Left kidney (tissue), 1 donor: ENCODE measurements at regions not wholly inside any gene's neighbourhood (a gene's known extent, or its start where the extent isn't known, plus 50 kb on each side); places are given as distances from the start of the nearest gene placed in this dataset.
"Not testable (repeated sequence)": the region's sequence is repeated elsewhere in the genome, so short reads cannot be mapped to it uniquely, and the experiment has no call there.

Experiments
- DNase-seq: peaks from one replicate; pipeline ENCODE4 v3.0.0-alpha.2; 2013

- not testable (repeated sequence) for DNase-seq
These were observed 68.5 kb upstream of the GPC4 start for GRCh38 chrX:133483771-133484170.

GRCh38 chrX:133482056-133482952 lies 67.0 kb upstream of the GPC4 start:
- no peak for DNase-seq

- DNase-seq = no peak
These were observed 62.7 kb upstream of the GPC4 start for GRCh38 chrX:133477986-133478385.

GRCh38 chrX:133475953-133476352 lies 60.7 kb upstream of the GPC4 start:
- no peak for DNase-seq

DNA sequence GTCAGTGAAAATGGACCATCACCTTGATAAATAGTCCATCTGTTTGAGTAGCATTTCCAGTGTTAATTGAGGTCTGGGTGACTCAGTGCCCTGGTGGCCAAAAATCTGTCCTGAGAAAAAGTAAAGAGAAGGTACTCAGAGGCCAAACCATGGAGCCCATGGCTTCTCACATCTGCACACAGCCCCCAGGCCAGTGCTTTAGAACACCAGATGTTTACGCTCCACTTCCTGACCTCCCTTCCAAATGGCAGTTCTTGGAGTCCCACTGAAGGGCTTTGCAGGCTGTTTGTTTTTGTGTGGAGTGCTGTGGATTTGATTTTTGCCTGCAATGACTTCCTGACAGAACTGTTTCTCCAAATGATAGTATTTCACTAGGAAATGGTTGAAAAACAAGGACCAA lies 60.2 kb upstream of the GPC4 start:
- DNase-seq = peak; percentile 20

GRCh38 chrX:133474574-133474973 lies 59.3 kb upstream of the GPC4 start:
- DNase-seq = no peak

GRCh38 chrX:133473451-133473850 lies 58.2 kb upstream of the GPC4 start:
- DNase-seq = no peak

GRCh38 chrX:133468051-133468450 lies 52.8 kb upstream of the GPC4 start:
- DNase-seq = no peak

- no peak for DNase-seq
These were observed 50.0 kb upstream of the GPC4 start for GRCh38 chrX:133465254-133465653.
